H1 (cell line): ENCODE measurements at regions not wholly inside any gene's neighbourhood (a gene's known extent, or its start where the extent isn't known, plus 50 kb on each side); places are given as distances from the start of the nearest gene placed in this dataset.

Experiments used
- CTCF ChIA-PET: fragments of 300-600 bp; sonication (Branson Sonifier 250); formaldehyde crosslinking; loops from one replicate; lab custom pipeline; 2021; ENCODE audit not compliant: partially characterized antibody; lab: Charles Lee
- POLR2A ChIA-PET: fragments of 300-600 bp; sonication (Branson Sonifier 250); formaldehyde crosslinking; loops from one replicate; lab custom pipeline; 2021; ENCODE audit warnings: inconsistent platforms; ENCODE audit not compliant: partially characterized antibody; lab: Charles Lee
- DNase-seq, 2 experiments: peaks; one replicate each; pipeline versions ENCODE4 v3.0.0 to v3.0.0-alpha.2; 2010 to 2022; ENCODE audit warnings: low spot score in 2 of 2, low read depth in 1 of 2, mixed read lengths in 1 of 2
- FAIRE-seq: peaks from 2 replicates; lab custom pipeline; 2011; peaks lifted over from hg19 to GRCh38; lab: Jason Lieb, UNC
- H2AFZ ChIP-seq: 2 replicates; pipeline ENCODE4 v1.8.1; 2012; ENCODE audit warnings: low read length, inconsistent platforms
- H2AK5ac ChIP-seq: 2 replicates; pipeline ENCODE4 v1.6.1; 2013; ENCODE audit warnings: low read depth, low read length
- H2BK120ac ChIP-seq: replicated peaks from 2 replicates; pipeline ENCODE3; 2013; ENCODE audit warnings: low read depth, low read length, inconsistent platforms
- H2BK12ac ChIP-seq: 2 replicates; pipeline ENCODE4 v1.6.1; 2013; ENCODE audit warnings: low read depth, low read length
- H2BK15ac ChIP-seq: 2 replicates; pipeline ENCODE4 v1.6.1; 2013; ENCODE audit warnings: low read length
- H2BK20ac ChIP-seq: 2 replicates; pipeline ENCODE4 v1.6.1; 2013; ENCODE audit warnings: low read length
- H2BK5ac ChIP-seq: 2 replicates; pipeline ENCODE4 v1.6.1; 2013; ENCODE audit warnings: low read depth, low read length
- H3K14ac ChIP-seq: 2 replicates; pipeline ENCODE4 v1.6.1; 2013; ENCODE audit warnings: inconsistent platforms; ENCODE audit not compliant: insufficient read length
- H3K18ac ChIP-seq: 2 replicates; pipeline ENCODE4 v1.6.1; 2013; ENCODE audit warnings: low read length; ENCODE audit errors: extremely low read depth
- H3K23ac ChIP-seq: 2 replicates; pipeline ENCODE4 v1.6.1; 2013; ENCODE audit warnings: inconsistent platforms; ENCODE audit not compliant: insufficient read length
- H3K23me2 ChIP-seq: 2 replicates; pipeline ENCODE4 v1.6.1; 2013; ENCODE audit warnings: low read depth, low read length
- H3K27ac ChIP-seq: 2 replicates; pipeline ENCODE4 v1.6.1; 2011; ENCODE audit warnings: low read depth, low read length, inconsistent platforms
- H3K27me3 ChIP-seq, 4 experiments: replicated peaks in 1 of 4; 1 replicate in 1 of 4; 2 replicates in 3 of 4; pipeline versions ENCODE4 v1.6.1 to v1.8.1; 2011 to 2013; ENCODE audit warnings: low read length in 3 of 4, mild to moderate bottlenecking in 3 of 4, inconsistent platforms in 2 of 4, mixed read lengths in 2 of 4, moderate library complexity in 1 of 4; ENCODE audit not compliant: control insufficient read depth in 3 of 4, insufficient read depth in 3 of 4; ENCODE audit errors: extremely low read depth in 1 of 4
- H3K36me3 ChIP-seq, 4 experiments: 2 replicates each; pipeline versions ENCODE4 v1.6.1 to v1.8.1; 2011 to 2013; ENCODE audit warnings: mild to moderate bottlenecking in 4 of 4, low read length in 3 of 4, moderate library complexity in 2 of 4, control low read depth in 1 of 4, inconsistent platforms in 1 of 4; ENCODE audit not compliant: insufficient read depth in 4 of 4, control insufficient read depth in 2 of 4
- H3K4ac ChIP-seq: replicated peaks from 2 replicates; pipeline ENCODE3; 2013; ENCODE audit warnings: low read length, low read depth, mixed read lengths, inconsistent platforms; ENCODE audit not compliant: insufficient read length
- H3K4me1 ChIP-seq, 4 experiments: replicated peaks in 1 of 4; 1 replicate in 1 of 4; 2 replicates in 3 of 4; pipeline versions ENCODE4 v1.6.1 to v1.8.1; 2011 to 2013; ENCODE audit warnings: low read length in 3 of 4, inconsistent platforms in 2 of 4, mixed read lengths in 1 of 4; ENCODE audit not compliant: insufficient read depth in 4 of 4, control insufficient read depth in 3 of 4
- H3K4me2 ChIP-seq, 2 experiments: 2 replicates each; pipeline versions ENCODE4 v1.6.1 to v1.8.1; 2011 to 2013; ENCODE audit warnings: low read depth in 2 of 2, low read length in 2 of 2, control low read depth in 1 of 2, inconsistent platforms in 1 of 2, mild to moderate bottlenecking in 1 of 2; ENCODE audit not compliant: insufficient read depth in 1 of 2
- H3K4me3 ChIP-seq, 4 experiments: fragments of 200-600, 300-600 bp in 1 of 4; sonication (generic), shearing (Covaris generic), sonication (Bioruptor Twin) in 1 of 4; 2 replicates each; pipeline versions ENCODE4 v1.5.1 to v1.8.1; 2011 to 2016; ENCODE audit warnings: low read length in 4 of 4, low read depth in 3 of 4, control low read depth in 2 of 4, inconsistent platforms in 2 of 4, mild to moderate bottlenecking in 2 of 4, mixed read lengths in 1 of 4, moderate library complexity in 1 of 4; ENCODE audit not compliant: insufficient read depth in 2 of 4; ENCODE audit errors: extremely low read depth in 1 of 4
- H3K56ac ChIP-seq: replicated peaks from 2 replicates; pipeline ENCODE3; 2013; ENCODE audit warnings: low read depth, mild to moderate bottlenecking, mixed read lengths, low read length, inconsistent platforms; ENCODE audit not compliant: insufficient read length
- H3K79me1 ChIP-seq: 2 replicates; pipeline ENCODE4 v1.6.1; 2013; ENCODE audit warnings: low read depth, low read length, control low read depth
- H3K79me2 ChIP-seq, 2 experiments: 2 replicates each; pipeline versions ENCODE4 v1.6.1 to v1.8.1; 2012 to 2013; ENCODE audit warnings: low read length in 2 of 2, mild to moderate bottlenecking in 2 of 2, inconsistent platforms in 1 of 2; ENCODE audit not compliant: insufficient read depth in 2 of 2, control insufficient read depth in 1 of 2
- H3K9ac ChIP-seq, 4 experiments: replicated peaks in 1 of 4; 1 replicate in 1 of 4; 2 replicates in 3 of 4; pipeline versions ENCODE4 v1.6.1 to v1.8.1; 2011 to 2013; ENCODE audit warnings: low read depth in 3 of 4, low read length in 3 of 4, control low read depth in 2 of 4, mild to moderate bottlenecking in 2 of 4, moderate library complexity in 2 of 4, inconsistent platforms in 1 of 4; ENCODE audit errors: extremely low read depth in 1 of 4
- H3K9me3 ChIP-seq, 2 experiments: 2 replicates each; pipeline versions ENCODE4 v1.6.1 to v1.8.1; 2012 to 2013; ENCODE audit warnings: mild to moderate bottlenecking in 2 of 2, moderate library complexity in 2 of 2, control low read depth in 1 of 2, inconsistent platforms in 1 of 2, low read depth in 1 of 2, low read length in 1 of 2, mixed read lengths in 1 of 2; ENCODE audit not compliant: insufficient read depth in 2 of 2
- H4K20me1 ChIP-seq, 2 experiments: replicated peaks in 1 of 2; 2 replicates each; pipeline versions ENCODE3 to v1.8.1; 2011 to 2013; ENCODE audit warnings: inconsistent platforms in 2 of 2, low read length in 2 of 2, mild to moderate bottlenecking in 1 of 2; ENCODE audit not compliant: insufficient read depth in 2 of 2, control insufficient read depth in 1 of 2
- H4K5ac ChIP-seq: 2 replicates; pipeline ENCODE4 v1.6.1; 2013; ENCODE audit warnings: low read length, low read depth, mixed read lengths, inconsistent platforms; ENCODE audit not compliant: insufficient read length
- H4K8ac ChIP-seq: 2 replicates; pipeline ENCODE4 v1.8.0; 2013; ENCODE audit warnings: mild to moderate bottlenecking, moderate library complexity, low read length, inconsistent platforms; ENCODE audit not compliant: insufficient read depth; ENCODE audit errors: extremely low read depth
- H4K91ac ChIP-seq: replicated peaks from 2 replicates; pipeline ENCODE3; 2013; ENCODE audit warnings: low read length, mixed read lengths, inconsistent platforms; ENCODE audit not compliant: insufficient read length
- ATF3 ChIP-seq: IDR thresholded peaks from 2 replicates; pipeline ENCODE4 v1.6.1; 2011; ENCODE audit warnings: low read depth, mild to moderate bottlenecking, low read length; ENCODE audit not compliant: insufficient read depth
- CTCF ChIP-seq, 3 experiments: IDR thresholded peaks; 1 replicate in 2 of 3; 2 replicates in 1 of 3; pipeline versions ENCODE4 v1.5.1 to v1.6.1; 2011; ENCODE audit warnings: low read length in 3 of 3, mild to moderate bottlenecking in 3 of 3, inconsistent platforms in 2 of 3, low read depth in 1 of 3, moderate library complexity in 1 of 3; ENCODE audit not compliant: insufficient read depth in 1 of 3; ENCODE audit errors: control extremely low read depth in 1 of 3
- EZH2 ChIP-seq: fragments of 200-600 bp; sonication (generic); IDR thresholded peaks from 2 replicates; pipeline ENCODE4 v1.7.1; 2012; ENCODE audit warnings: low read depth, mild to moderate bottlenecking, moderate library complexity, low read length, inconsistent platforms; ENCODE audit not compliant: severe bottlenecking
- JUND ChIP-seq: IDR thresholded peaks from 2 replicates; pipeline ENCODE4 v1.6.1; 2011; ENCODE audit warnings: mild to moderate bottlenecking, improper control_type of control experiment, low read length
- POU5F1 ChIP-seq: IDR thresholded peaks from 2 replicates; pipeline ENCODE4 v1.6.1; 2011; ENCODE audit warnings: low read depth, mild to moderate bottlenecking, low read length, moderate library complexity
- RBBP5 ChIP-seq: IDR thresholded peaks from 2 replicates; pipeline ENCODE4 v1.7.1; 2012; ENCODE audit warnings: low read depth, mild to moderate bottlenecking, inconsistent platforms, low read length, moderate library complexity, borderline replicate concordance
- RXRA ChIP-seq: IDR thresholded peaks from 2 replicates; pipeline ENCODE4 v1.6.1; 2011; ENCODE audit warnings: low read depth, mild to moderate bottlenecking, low read length, moderate library complexity; ENCODE audit not compliant: insufficient read depth
- SAP30 ChIP-seq: fragments of 300-600 bp; sonication (generic); IDR thresholded peaks from 2 replicates; pipeline ENCODE4 v1.7.1; 2012; ENCODE audit warnings: low read length, moderate library complexity, mild to moderate bottlenecking, inconsistent platforms; ENCODE audit not compliant: insufficient read depth, insufficient replicate concordance
- SIX5 ChIP-seq: IDR thresholded peaks from 2 replicates; pipeline ENCODE4 v1.6.1; 2011; ENCODE audit warnings: mild to moderate bottlenecking, low read depth, low read length
- ZNF274 ChIP-seq: IDR thresholded peaks from 2 replicates; pipeline ENCODE4 v1.7.0; 2012; ENCODE audit warnings: low read length, borderline replicate concordance; ENCODE audit errors: extremely low read depth
- WGBS, 2 experiments: shearing (Covaris generic) in 1 of 2; methylation state at CpG; one replicate each; pipeline versions ENCODE4 v1.1.6 to v1.1.7; 2013 to 2015; ENCODE audit warnings: low lambda C conversion rate in 2 of 2, mixed read lengths in 2 of 2, inconsistent platforms in 1 of 2, low coverage in 1 of 2, missing lambda C conversion rate in 1 of 2; ENCODE audit not compliant: insufficient replicate concordance in 2 of 2, insufficient coverage in 1 of 2, insufficient read length in 1 of 2; ENCODE audit errors: extremely low coverage in 1 of 2, missing lambda C conversion rate in 1 of 2; 5-methylcytosine and 5-hydroxymethylcytosine counted together

- H3K9me3 ChIP-seq, result peaks cover 0 to 3% of the 10 kb centered on the region in 2 experiments; a peak in 1 of 4 replicates
- H2BK20ac ChIP-seq, result no peak overlapping the region
- H3K56ac ChIP-seq, result no peak overlapping the region
- H4K20me1 ChIP-seq, result no peaks in the 10 kb centered on the region
- no peak overlapping the region for H3K23ac ChIP-seq
- 91% methylated on average over 7 of the region's 7 CpGs; no CpG with 5 or more reads in 1 of the 2 experiments for WGBS, 2 experiments
- H3K14ac ChIP-seq, result no peak overlapping the region
- no peaks in the 10 kb centered on the region for H3K23me2 ChIP-seq
- H3K18ac ChIP-seq, result no peak overlapping the region
- no peak overlapping the region for H4K91ac ChIP-seq
- no peaks in the 10 kb centered on the region; a peak in 1 of 8 replicates for H3K36me3 ChIP-seq
- no peak overlapping the region for H4K8ac ChIP-seq
- H2BK120ac ChIP-seq, result no peak overlapping the region
- no peaks in the 10 kb centered on the region for H3K4me1 ChIP-seq
- FAIRE-seq (no peak), DNase-seq (no peak)
- H4K5ac ChIP-seq, result no peak overlapping the region
- ChIA-PET CTCF (interaction anchor here (0.6 kb wide), 1 partner anchor 483 kb away, joined by 3 read pairs; no protein-coding TSS in a partner anchor), POLR2A (no interaction called here)
- H3K79me1 ChIP-seq, result no peaks in the 10 kb centered on the region
- H2AK5ac ChIP-seq, result no peak overlapping the region
- H3K79me2 ChIP-seq, result no peaks in the 10 kb centered on the region
- no peak overlapping the region for H2AFZ ChIP-seq
- no peak overlapping the region for H2BK15ac ChIP-seq
- H3K9ac ChIP-seq, result no peak overlapping the region
- no peaks in the 10 kb centered on the region; a peak in 1 of 7 replicates for H3K27me3 ChIP-seq
- H3K4me2 ChIP-seq, result no peak overlapping the region
- no peak overlapping the region for H2BK5ac ChIP-seq
- H3K27ac ChIP-seq, result no peak overlapping the region
- H3K4ac ChIP-seq, result no peak overlapping the region
- H3K4me3 ChIP-seq, result no peak overlapping the region
- H2BK12ac ChIP-seq, result no peak overlapping the region
- TF ChIP-seq CTCF (IDR thresholded peaks at IDR 0.05; ENCODE audit: control extremely low read depth in 1 of 3, insufficient read depth in 1 of 3, low read depth in 1 of 3, low read length in 3 of 3) (no peak), RXRA (no peak), ZNF274 (no peak), EZH2 (no peak), ATF3 (no peak), POU5F1 (no peak), SAP30 (no peak), JUND (no peak), RBBP5 (no peak), SIX5 (no peak)
Measured at GRCh38 chr12:45490232-45490881, 239.1 kb upstream of the ARID2 start.
